Fibroblast of skin of abdomen (primary cell): ENCODE measurements at regions not wholly inside any gene's neighbourhood (a gene's known extent, or its start where the extent isn't known, plus 50 kb on each side); places are given as distances from the start of the nearest gene placed in this dataset.
"Not testable (repeated sequence)": the region's sequence is repeated elsewhere in the genome, so short reads cannot be mapped to it uniquely, and the experiment has no call there.

Experiments
- DNase-seq: peaks from one replicate; pipeline ENCODE4 v3.0.0-alpha.2; 2013

GRCh38 chr17:6254036-6254435 is 180.9 kb downstream of the AIPL1 start:
- DNase-seq: peak; percentile 13

- not testable (repeated sequence) for DNase-seq
Observed at GRCh38 chr17:6251640-6252039, 181.5 kb downstream of the WSCD1 start.

GRCh38 chr17:6249732-6250131 is 179.6 kb downstream of the WSCD1 start:
- DNase-seq: no peak

- DNase-seq: no peak
Observed at GRCh38 chr17:6248061-6248460, 177.9 kb downstream of the WSCD1 start.

- no peak for DNase-seq
Observed at GRCh38 chr17:6245301-6246177, 175.4 kb downstream of the WSCD1 start.

- DNase-seq: no peak
Observed at GRCh38 chr17:6244796-6245195, 174.6 kb downstream of the WSCD1 start.

- DNase-seq: no peak
Observed at GRCh38 chr17:6244253-6244652, 174.1 kb downstream of the WSCD1 start.

GRCh38 chr17:6243186-6243585 is 173.0 kb downstream of the WSCD1 start:
- DNase-seq: no peak

- DNase-seq: no peak
Observed at GRCh38 chr17:6241996-6242395, 171.8 kb downstream of the WSCD1 start.

GRCh38 chr17:6241381-6241780 is 171.2 kb downstream of the WSCD1 start:
- no peak for DNase-seq

- DNase-seq: no peak
Observed at GRCh38 chr17:6240601-6241000, 170.4 kb downstream of the WSCD1 start.

- DNase-seq: no peak
Observed at GRCh38 chr17:6240001-6240400, 169.8 kb downstream of the WSCD1 start.

GRCh38 chr17:6239241-6239798 is 169.1 kb downstream of the WSCD1 start:
- DNase-seq: no peak

GRCh38 chr17:6233856-6234255 is 163.7 kb downstream of the WSCD1 start:
- DNase-seq: no peak

GRCh38 chr17:6233339-6233738 is 163.2 kb downstream of the WSCD1 start:
- DNase-seq: no peak

GRCh38 chr17:6232732-6233101 is 162.5 kb downstream of the WSCD1 start:
- no peak for DNase-seq

GRCh38 chr17:6231886-6232731 is 161.9 kb downstream of the WSCD1 start:
- DNase-seq: no peak

- DNase-seq: no peak
Observed at GRCh38 chr17:6231465-6231864, 161.3 kb downstream of the WSCD1 start.

- DNase-seq: no peak
Observed at GRCh38 chr17:6218333-6218732, 148.2 kb downstream of the WSCD1 start.

GRCh38 chr17:6215071-6216035 is 145.2 kb downstream of the WSCD1 start:
- DNase-seq: no peak

- no peak for DNase-seq
Observed at GRCh38 chr17:6213859-6214258, 143.7 kb downstream of the WSCD1 start.

GRCh38 chr17:6212766-6213165 is 142.6 kb downstream of the WSCD1 start:
- DNase-seq: no peak
